HK-2 (cell line): ENCODE measurements at regions not wholly inside any gene's neighbourhood (a gene's known extent, or its start where the extent isn't known, plus 50 kb on each side); places are given as distances from the start of the nearest gene placed in this dataset.
"Not testable (repeated sequence)": the region's sequence is repeated elsewhere in the genome, so short reads cannot be mapped to it uniquely, and the experiment has no call there.

Source experiments
- DNase-seq: peaks from one replicate; pipeline ENCODE4 v3.0.0-alpha.2; 2018; ENCODE audit not compliant: unreplicated experiment

DNA sequence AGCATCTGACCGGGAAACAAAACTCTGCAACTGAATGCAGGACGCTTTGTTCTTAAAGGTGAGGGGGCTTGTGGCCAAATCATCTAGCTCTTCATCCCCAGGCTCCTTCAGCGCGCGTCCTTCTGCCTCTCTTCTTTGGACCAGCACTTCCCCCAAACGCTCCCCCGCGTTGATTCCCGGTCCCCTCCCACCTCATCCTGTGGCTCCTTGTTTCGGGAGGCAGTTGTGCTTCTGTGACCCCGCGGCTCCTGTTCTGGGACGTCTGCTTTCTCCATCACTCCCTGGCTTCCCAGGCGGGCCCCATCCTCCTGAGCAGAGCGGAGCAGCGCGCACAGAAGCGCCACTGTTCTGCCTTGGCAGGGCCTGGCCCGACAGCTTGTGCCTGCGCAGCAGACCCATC lies 109.7 kb upstream of the ZNG1E start:
- not testable (repeated sequence) for DNase-seq

DNA sequence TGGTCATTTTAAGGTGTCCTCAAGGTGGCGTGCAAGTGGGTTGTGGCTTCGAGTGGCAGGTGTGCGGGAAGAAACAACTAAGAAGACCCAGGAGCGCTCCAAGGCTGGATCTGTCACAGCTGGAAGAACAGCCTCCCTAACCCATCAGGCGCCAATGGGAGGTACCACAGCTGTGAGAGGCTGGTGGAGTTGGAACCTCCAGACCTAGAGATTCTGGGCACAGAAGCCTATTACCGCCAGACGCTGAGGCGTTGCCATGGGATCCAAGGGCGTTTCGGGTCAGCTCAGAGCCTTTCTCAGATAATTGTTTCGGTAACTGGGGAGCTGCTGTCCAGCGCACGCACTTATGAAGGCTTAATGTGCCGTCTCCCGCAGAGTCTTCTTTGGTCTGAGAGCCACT lies 156.7 kb upstream of the ZNG1E start:
- not testable (repeated sequence) for DNase-seq

DNA sequence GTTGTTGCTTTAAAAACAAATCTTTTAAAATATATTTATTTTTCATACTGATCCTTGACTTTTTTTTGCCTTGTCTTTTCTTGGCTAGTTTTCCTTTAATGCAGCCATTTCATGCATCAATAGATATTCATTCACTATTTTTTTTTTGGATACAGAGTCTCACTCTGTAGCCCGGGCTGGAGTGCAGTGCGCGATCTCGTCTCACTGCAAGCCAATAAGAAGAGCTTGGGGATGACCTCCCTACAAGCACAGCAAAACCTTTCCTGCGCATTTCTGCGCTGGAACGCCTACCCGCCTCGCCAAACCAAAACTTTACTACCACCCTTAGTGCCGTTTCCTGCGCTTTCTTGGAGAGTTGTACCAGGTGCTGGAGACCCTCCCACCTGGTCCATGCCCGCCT lies 161.3 kb upstream of the ZNG1E start:
- not testable (repeated sequence) for DNase-seq

DNA sequence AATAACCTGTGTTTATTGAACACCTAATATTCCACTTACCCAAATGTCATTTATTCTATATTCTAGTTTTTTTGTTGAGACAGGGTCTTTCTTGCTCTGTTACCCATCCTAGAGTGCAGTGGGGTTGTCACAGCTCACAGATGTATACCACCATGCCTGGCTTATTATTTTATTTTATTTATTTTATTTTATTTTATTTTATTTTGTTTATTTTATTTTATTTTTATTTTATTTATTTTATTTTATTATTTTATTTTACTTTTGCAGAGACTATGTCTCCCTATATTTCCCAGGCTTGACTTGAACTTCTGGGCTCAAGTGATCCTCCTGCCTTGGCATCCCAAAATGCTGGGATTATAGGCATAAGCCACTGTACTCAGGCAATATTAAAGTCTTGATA lies 167.8 kb upstream of the ZNG1E start:
- DNase-seq: not testable (repeated sequence)

DNA sequence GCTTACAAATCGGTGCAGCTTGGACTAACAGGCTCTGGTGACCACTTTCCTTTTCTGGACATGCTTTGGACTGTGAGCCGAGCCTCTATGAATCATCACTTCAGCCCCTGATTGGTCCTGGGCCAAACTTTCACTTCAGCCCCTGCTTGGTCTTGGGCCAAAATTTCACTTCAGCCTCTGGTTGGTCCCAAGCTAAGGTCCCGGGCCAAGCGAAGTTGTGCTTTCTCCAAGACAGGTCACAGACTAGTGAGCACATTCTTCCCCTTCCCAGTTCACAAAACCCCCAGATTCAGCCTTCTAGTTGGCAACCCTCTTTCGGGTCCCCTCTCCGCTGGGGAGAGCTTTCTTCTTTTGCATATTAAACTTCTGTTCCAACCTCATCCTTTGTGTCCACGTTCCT lies 171.0 kb upstream of the ZNG1E start:
- DNase-seq: not testable (repeated sequence)

DNA sequence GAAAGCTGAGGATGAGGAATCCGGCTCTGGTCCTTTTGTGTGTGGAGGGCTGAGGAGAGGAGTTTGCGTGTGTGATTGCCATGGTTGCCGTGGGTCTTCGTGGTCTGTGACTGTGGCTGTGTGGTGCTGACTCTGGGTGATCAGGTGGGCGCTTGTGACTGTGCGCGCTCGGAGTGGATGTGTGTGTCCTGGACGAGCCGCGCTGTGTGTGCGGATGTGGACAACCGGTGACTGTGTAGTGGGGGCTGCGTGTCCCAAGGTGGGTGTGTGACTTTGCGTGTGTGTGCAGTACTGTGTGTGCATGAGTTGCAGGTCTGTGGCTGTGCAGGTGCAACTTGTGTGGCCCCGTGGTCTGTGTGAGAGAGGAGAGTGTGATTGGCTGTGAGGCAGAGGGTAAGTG lies 172.0 kb upstream of the ZNG1E start:
- DNase-seq: not testable (repeated sequence)

DNA sequence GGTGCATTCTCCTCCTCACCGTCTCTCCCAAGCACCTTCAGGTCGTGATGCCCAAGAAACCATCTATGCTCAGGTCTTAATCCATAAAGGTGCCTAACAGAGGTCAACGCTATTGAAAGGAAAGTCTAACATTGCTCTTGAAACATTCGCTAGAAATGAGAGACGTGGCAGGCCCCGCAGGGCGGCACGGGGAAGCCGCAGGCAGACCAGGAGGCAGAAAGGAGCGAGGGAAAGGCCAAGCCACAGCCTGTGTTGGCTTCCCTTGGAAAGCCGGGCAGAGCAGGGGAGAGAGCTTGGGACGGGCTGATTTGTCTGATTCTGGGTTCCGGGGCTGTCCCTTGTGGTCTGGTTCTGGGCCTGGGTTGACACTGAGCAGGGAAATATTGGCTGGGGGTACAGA lies 192.8 kb upstream of the ZNG1E start:
- DNase-seq: not testable (repeated sequence)

DNA sequence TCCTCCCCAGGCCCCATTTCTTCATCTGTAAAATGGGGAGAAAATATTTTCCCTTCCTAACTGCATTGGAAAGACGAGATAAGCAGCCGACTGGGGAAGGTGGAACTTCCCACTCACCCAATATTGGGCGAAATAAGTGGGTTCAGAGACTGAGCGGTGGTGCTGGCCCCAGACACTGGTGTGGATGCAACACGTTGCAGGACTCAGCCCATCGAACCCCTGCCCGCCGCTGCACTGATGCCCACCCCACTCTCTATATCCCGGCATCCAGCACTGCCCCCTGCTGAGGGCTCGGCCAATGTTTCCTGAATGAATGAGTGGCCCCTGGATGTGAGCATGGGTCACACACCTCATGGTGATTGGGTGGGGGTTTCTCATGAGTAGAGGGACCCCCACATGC lies 194.4 kb upstream of the ZNG1E start:
- not testable (repeated sequence) for DNase-seq

DNA sequence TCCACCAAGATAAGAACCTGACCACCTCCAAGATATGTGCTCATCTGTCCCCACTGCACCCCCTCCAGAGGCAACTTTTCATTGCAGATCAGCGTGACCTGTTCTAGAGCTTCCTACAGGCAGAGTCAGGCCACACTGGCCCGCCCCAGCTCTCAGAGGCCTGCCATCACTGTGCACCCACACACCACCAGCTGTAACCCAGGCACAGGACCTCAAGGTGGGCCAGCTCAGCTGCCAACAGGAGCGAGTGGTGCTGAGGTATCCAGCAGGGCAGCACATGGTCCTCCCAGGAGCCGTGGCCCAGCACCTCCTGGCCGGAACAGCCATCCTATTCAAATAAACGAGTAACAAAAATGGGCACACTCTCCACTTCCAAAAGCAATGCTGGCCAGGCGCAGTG lies 189.9 kb upstream of the FOXD4L5 start:
- not testable (repeated sequence) for DNase-seq

DNA sequence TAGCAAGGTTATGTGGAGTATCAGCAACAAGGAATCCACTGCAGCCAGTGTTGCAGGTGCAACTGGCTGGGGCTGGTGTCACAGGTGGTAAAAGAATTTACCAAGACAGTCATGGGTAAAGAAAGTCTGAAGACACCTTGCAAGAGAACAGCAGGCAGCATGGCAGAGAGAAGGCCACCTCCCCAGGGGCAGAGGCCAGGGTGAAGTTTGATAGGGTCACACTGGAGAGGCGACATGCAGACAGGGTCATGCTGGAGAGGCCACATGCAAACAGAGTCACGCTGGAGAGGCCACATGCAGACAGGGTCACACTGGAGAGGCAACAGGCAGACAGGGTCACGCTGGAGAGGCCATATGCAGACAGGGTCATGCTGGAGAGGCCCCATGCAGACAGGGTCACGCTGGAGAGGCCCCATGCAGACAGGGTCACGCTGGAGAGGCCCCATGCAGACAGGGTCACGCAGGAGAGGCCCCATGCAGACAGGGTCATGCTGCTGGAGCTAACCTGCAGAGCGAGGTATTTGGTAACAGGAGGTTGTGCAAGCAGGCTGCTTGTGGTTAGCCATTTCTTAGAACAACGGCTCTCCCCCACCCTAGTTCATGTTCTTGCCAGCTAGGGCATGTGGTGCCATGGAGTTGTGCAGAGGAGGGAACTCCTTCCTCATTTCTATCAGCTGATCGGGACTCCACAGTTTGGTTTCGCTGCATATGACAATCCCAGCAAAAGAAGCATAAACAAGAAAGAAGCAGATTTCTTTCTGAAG lies 188.2 kb upstream of the FOXD4L5 start:
- DNase-seq: not testable (repeated sequence)

DNA sequence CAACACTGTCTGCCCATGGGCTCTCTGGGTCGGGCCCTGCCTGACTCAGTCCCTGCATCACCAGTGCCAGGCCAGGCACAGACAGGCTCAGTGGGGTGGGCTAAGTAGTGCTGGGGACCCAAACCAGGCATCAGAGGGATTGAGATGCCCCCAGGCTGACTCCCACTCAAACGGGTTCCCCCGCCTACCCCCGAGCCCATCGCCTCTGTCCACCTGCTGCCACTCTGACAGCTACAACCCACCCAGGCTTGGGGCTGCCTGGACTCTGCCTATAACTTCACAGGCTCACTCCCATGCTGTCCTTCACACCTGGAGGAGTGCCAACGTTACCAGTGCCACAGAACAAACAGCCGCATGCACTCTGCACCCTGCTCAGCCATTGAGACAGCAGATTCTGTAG lies 186.1 kb upstream of the FOXD4L5 start:
- DNase-seq: not testable (repeated sequence)

DNA sequence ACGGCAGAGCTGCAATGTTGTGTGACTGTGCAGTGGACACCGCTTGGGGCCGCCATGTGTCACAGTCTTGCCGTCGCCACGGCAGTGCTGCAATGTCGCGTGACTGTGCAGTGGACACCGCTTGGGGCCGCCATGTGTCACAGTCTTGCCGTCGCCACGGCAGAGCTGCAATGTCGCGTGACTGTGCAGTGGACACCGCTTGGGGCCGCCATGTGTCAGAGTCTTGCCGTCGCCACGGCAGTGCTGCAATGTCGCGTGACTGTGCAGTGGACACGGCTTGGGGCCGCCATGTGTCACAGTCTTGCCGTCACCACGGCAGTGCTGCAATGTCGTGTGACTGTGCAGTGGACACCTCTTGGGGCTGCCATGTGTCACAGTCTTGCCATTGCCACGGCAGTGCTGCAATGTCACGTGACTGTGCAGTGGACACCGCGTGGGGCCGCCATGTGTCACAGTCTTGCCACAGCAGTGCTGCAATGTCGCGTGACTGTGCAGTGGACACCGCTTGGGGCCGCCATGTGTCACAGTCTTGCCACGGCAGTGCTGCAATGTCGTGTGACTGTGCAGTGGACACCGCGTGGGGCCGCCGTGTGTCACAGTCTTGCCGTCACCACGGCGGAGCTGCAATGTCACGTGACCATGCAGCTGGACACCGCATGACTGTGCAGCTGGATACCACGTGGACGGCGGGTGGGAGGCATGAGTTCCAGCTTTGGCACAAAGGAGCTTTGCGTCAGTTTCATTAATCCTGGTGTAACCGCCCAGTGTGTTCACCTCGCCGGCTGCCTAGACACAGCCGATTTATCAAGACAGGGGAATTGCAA lies 182.1 kb upstream of the FOXD4L5 start:
- DNase-seq: not testable (repeated sequence)

DNA sequence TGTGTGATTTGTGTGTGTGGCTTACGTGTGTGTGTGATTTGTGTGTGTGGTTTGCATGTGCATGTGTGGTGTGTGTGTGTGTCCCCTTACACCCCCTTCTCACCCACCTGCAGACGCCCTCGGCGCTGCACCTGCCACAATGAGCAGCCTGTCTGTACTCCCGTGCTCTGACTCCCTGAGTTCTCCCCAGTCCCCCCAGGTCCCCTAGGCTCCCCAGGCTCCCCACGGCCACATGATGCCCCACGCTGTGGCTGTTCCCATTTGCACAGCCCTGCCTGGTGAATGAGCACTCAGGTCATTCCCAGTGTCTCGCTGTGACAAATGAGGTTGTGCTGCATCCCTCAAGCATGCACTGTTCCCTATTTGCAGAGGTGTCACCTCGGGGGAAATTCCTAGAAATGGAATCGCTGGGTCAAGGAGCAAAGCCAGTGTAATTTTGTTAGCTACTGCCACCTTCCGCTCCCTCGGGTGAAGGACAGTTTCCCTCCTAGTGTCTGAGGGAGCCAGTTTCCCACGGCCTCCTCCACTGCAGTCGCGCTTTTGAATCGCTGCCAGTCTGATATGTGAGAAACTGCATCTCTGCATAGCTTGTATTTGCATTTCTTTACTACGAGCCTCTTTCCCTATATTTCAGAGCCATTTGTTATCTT lies 180.4 kb upstream of the FOXD4L5 start:
- not testable (repeated sequence) for DNase-seq

DNA sequence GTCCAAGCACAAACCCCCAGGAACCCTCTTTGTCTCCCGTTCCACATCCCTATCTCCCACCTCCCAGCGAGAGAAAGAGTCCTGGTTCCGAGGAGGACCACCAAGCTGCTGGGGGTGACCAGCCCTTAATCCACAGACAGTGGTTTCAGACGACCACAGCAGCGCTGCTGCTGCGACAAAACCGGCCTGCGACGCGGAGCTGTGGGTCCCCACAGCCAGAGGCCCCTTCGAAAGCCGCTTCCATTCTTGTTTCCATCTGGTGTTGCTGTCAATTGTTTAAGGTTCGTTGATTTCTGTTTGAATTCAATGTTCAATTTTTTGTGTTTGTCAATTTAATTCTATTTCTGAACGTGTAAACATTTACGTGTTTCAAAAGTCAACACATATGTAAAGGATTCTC lies 177.5 kb upstream of the FOXD4L5 start:
- DNase-seq: not testable (repeated sequence)

DNA sequence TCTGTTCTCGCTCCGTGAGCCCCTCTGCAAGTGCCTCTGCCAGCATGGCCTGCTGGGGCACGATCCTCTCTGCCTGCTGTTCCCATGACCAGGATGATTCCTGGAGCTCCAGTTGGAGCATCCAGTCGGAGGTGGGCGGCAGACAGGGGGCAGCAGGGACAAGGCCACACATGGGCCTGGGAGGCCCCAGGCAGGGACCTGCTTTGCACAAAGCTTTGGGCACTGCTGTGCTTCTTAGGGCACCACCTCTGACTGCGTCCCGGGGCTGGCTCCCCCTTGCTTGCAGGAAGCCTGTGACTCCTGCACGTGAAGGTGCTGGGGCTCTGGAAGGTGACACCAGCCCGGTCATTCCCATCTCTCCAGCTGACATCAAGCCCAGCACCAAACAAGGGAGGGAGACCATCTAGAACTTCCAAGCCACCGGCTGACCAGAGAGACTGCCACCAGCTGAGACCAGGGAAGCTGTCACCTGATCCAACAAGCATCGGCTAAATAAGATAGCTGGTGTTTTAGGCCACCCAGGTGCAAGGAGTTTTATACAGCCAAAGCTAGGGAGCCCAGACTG lies 174.8 kb upstream of the FOXD4L5 start:
- no peak for DNase-seq

DNA sequence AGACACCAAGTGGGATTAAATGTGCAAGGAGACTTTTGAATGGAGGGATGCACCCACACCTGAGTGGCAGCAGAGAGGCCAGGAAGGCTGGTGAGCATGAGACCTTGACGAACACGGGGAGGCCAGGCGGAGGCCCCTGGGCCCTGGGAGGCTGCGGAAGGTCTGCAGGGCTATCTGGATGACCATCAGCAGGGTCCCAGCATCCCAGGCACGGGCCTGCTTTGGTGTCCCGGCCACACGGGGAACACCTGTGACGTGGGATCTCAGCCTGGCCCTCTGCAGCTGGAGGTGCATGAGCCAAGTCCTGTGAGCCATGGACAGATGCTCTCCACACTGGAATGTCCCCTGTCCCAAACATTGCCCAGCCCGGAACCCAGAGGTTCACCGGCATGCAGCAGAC lies 174.0 kb upstream of the FOXD4L5 start:
- no peak for DNase-seq

DNA sequence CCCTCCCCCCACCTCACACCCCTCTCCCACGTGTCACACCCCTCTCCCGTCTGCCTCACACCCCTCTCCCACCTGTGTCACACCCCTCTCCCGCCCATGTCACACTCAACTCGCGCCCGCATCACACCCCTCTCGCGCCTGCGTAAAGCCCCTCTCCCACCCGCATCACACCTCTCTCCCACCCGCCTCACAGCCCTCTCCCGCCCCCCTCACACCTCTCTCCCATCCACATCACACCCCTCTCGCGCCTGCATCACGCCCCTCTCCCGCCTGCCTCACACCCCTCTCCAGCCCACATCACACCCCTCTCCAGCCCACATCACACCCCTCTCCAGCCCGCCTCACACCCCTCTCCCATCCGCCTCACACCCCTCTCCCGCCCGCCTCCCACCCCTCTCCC lies 173.5 kb upstream of the FOXD4L5 start:
- no peak for DNase-seq

DNA sequence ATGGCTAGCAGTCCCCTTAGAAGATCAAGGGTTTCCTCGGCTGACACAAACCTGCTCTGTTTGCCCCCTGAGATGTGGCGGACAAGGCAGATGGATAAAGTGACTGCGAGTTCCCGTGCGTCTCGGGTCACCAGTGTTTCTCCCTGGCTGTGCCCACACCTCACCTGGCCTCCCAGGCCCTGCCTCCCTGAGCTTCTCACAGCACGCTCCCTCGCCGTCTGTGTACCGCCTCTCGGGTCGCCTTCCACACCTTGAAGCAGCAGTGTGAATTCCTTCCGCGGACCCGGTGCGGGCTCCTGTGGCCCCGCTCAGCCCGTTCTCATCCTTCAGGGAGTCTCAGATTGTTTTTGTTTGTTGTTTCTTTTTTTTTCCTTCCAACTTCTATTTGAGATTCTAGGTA lies 172.0 kb upstream of the FOXD4L5 start:
- DNase-seq: not testable (repeated sequence)

DNA sequence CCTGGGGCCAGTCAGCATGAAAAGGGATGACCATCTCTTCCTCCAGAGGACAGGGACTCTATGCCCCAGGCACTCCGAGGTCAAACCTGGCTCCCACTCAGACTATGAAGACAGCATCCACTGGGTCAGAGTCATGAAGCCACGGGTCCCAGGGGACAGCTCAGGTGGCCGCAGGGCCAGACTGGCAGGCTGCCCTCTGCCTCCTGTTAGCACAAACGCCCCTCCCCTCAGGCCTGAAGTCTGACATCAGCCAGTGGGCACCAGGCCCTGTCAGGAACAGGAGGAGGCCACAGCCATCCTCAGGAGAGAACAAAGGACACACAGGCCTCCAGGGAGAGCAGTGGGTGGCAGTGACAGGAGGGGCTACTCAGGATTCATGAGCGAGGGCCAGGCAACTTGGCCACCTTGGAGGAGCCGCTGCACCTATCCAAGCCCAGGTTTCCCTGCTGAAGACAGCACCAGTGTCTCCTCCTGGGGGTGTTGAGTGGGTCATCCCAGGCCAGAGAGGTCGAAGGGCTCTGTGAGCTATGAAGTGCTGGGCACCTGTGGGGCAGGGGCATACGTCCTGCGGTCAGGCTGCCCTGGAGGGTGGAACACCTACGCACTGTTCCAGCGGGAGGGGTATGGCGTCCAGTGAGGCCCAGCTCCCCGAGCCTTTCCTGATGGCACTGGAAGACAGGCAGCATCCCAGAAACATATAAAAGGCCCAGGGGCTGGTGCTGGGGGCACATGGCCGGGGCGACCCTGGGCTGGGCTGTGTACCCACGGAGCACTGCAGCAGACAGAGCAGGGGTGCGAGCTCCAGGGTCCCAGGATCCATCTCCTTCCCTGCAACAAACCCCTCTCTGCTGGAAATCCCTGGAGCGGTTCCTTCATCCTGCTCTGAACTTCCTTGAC lies 171.0 kb upstream of the FOXD4L5 start:
- DNase-seq: not testable (repeated sequence)

DNA sequence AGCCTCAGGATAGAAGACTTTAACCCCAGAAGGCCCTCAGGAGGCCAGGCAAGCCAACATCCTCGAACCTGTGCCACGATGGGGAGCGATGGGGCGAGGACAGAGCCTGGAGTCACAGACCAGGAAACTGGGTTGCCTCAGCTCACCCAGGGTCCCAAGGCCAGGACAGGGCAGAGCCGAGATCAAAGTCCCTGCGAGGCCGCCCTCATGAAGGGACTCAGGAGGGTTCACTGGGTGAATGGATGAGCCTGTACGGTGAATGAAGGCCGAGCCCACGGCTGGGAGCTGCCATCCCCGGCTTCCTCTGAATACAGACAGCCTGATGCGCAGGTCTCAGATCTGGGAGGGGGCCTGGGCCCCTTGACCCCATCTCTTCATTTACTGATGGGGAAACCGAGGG lies 170.1 kb upstream of the FOXD4L5 start:
- not testable (repeated sequence) for DNase-seq

DNA sequence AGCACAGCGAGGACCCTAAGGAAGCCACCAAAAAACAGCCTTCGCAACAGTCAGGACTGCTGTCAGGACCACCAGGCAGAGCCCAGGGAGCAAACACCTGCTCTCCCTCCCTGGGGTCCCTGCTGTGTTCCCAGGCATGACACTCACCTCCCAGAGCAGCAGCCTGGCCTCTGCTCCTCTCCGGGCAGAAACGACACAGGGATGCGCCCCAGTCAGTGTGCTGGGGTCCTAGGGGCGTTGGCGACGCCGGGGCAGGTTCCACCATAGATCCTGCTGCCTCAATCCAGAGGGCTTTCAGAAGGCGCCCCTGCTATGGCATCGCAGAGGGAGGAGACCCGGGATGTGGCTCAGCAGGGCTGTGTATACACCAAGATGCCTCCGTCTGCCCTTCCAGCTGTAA lies 169.7 kb upstream of the FOXD4L5 start:
- DNase-seq: not testable (repeated sequence)
